ENCODE measurements at regions not wholly inside any gene's neighbourhood (a gene's known extent, or its start where the extent isn't known, plus 50 kb on each side); places are given as distances from the start of the nearest gene placed in this dataset.

- ATAC-seq (no peak), DNase-seq (no peak)
- H3K27ac Mint-ChIP-seq, result no peak overlapping the region
- CTCF ChIA-PET, result no interaction called here
- no peak overlapping the region for H3K4me3 Mint-ChIP-seq
- no peaks in the 10 kb centered on the region for H3K4me1 Mint-ChIP-seq (ENCODE audit: low read depth)
- H3K27me3 Mint-ChIP-seq, result no peaks in the 10 kb centered on the region
- intact Hi-C loops (cut with micrococcal nuclease), result no loop called here
- POLR2A ChIA-PET, result no interaction called here
- no peaks in the 10 kb centered on the region for H3K9me3 Mint-ChIP-seq
- no peaks in the 10 kb centered on the region for H3K36me3 Mint-ChIP-seq (ENCODE audit: low read depth)
- TF ChIP-seq CTCF (IDR thresholded peaks at IDR 0.05), result no peak
Observed at GRCh38 chr2:14459786-14460325, 172.7 kb upstream of the LRATD1 start.

- no peak for TF ChIP-seq CTCF (IDR thresholded peaks at IDR 0.05)
Observed at GRCh38 chr2:14475994-14476393, 156.5 kb upstream of the LRATD1 start.

GRCh38 chr2:14479486-14479885 lies 153.0 kb upstream of the LRATD1 start:
- POLR2A ChIA-PET, result no interaction called here
- H3K27me3 Mint-ChIP-seq, result no peaks in the 10 kb centered on the region
- no peak for TF ChIP-seq CTCF (IDR thresholded peaks at IDR 0.05)
- CTCF ChIA-PET, result no interaction called here
- intact Hi-C loops (cut with micrococcal nuclease), result no loop called here
- no peak for DNase-seq
- no peaks in the 10 kb centered on the region for H3K4me1 Mint-ChIP-seq (ENCODE audit: low read depth)
- no peaks in the 10 kb centered on the region for H3K36me3 Mint-ChIP-seq (ENCODE audit: low read depth)
- no peak overlapping the region for H3K27ac Mint-ChIP-seq
- H3K4me3 Mint-ChIP-seq, result no peak overlapping the region
- ATAC-seq, result no peak
- peaks cover 2% of the 10 kb centered on the region for H3K9me3 Mint-ChIP-seq

More at GRCh38 chr2:14475994-14476393, 156.5 kb upstream of the LRATD1 start:
- Mint-ChIP-seq H3K27me3 (no peaks in the 10 kb centered on the region), H3K9me3 (peaks cover 2% of the 10 kb centered on the region), H3K4me1 (ENCODE audit: low read depth) (no peaks in the 10 kb centered on the region), H3K4me3 (no peak overlapping the region), H3K27ac (no peak overlapping the region), H3K36me3 (ENCODE audit: low read depth) (no peaks in the 10 kb centered on the region)
- DNase-seq, result no peak
- ChIA-PET CTCF (no interaction called here), POLR2A (no interaction called here)
- ATAC-seq, result no peak
- intact Hi-C loops (cut with micrococcal nuclease), result no loop called here

- POLR2A ChIA-PET, result no interaction called here
- DNase-seq (no peak), ATAC-seq (no peak)
- Mint-ChIP-seq H3K4me3 (no peak overlapping the region), H3K9me3 (peaks cover 2% of the 10 kb centered on the region), H3K27ac (no peak overlapping the region), H3K4me1 (ENCODE audit: low read depth) (no peaks in the 10 kb centered on the region), H3K27me3 (no peaks in the 10 kb centered on the region), H3K36me3 (ENCODE audit: low read depth) (no peaks in the 10 kb centered on the region)
- TF ChIP-seq CTCF (IDR thresholded peaks at IDR 0.05), result no peak
- intact Hi-C loops (cut with micrococcal nuclease), result no loop called here
- CTCF ChIA-PET, result no interaction called here
Observed at GRCh38 chr2:14480120-14480519, 152.4 kb upstream of the LRATD1 start.

- Mint-ChIP-seq H3K4me3 (no peak overlapping the region), H3K27me3 (no peaks in the 10 kb centered on the region), H3K27ac (no peak overlapping the region), H3K36me3 (ENCODE audit: low read depth) (no peaks in the 10 kb centered on the region), H3K9me3 (peaks cover 2% of the 10 kb centered on the region), H3K4me1 (ENCODE audit: low read depth) (no peaks in the 10 kb centered on the region)
- DNase-seq (no peak), ATAC-seq (no peak)
- intact Hi-C loops (cut with micrococcal nuclease), result no loop called here
- ChIA-PET POLR2A (no interaction called here), CTCF (no interaction called here)
- TF ChIP-seq CTCF (IDR thresholded peaks at IDR 0.05), result no peak
Observed at GRCh38 chr2:14480906-14481305, 151.6 kb upstream of the LRATD1 start.

Data from activated CD8-positive, alpha-beta T cell treated with anti-CD3 and anti-CD28 coated beads for 36 hours (primary cell).